HFFc6 (cell line): ENCODE measurements at regions not wholly inside any gene's neighbourhood (a gene's known extent, or its start where the extent isn't known, plus 50 kb on each side); places are given as distances from the start of the nearest gene placed in this dataset.

Source experiments
- DNase-seq: peaks from one replicate; pipeline ENCODE4 v3.0.0-alpha.2; 2018
- H3K27ac Mint-ChIP-seq: 2 replicates; pipeline ENCODE4 v1.8.0; 2020; ENCODE audit warnings: mild to moderate bottlenecking, mixed read lengths
- H3K27me3 Mint-ChIP-seq: 2 replicates; pipeline ENCODE4 v1.8.0; 2021; ENCODE audit warnings: mild to moderate bottlenecking, moderate library complexity, mixed read lengths; ENCODE audit not compliant: insufficient read depth
- H3K36me3 Mint-ChIP-seq: 2 replicates; pipeline ENCODE4 v1.8.0; 2021; ENCODE audit warnings: low read depth, mixed read lengths
- H3K4me1 Mint-ChIP-seq: 2 replicates; pipeline ENCODE4 v1.8.0; 2020; ENCODE audit warnings: low read depth, mixed read lengths
- H3K4me3 Mint-ChIP-seq: 2 replicates; pipeline ENCODE4 v1.8.0; 2020; ENCODE audit warnings: mild to moderate bottlenecking, moderate library complexity, mixed read lengths
- H3K9me3 Mint-ChIP-seq: 2 replicates; pipeline ENCODE4 v1.8.0; 2020; ENCODE audit warnings: mild to moderate bottlenecking, mixed read lengths
- CTCF ChIP-seq: fragments of 200-600 bp; sonication (generic); IDR thresholded peaks from 2 replicates; pipeline ENCODE4 v1.5.0; 2021; ENCODE audit warnings: antibody characterized with exemption, mild to moderate bottlenecking

- H3K36me3 Mint-ChIP-seq: no peaks in the 10 kb centered on the region
- peaks cover 9% of the 10 kb centered on the region; the same call in 1 of the 2 replicates for H3K9me3 Mint-ChIP-seq
- peaks cover 34% of the 10 kb centered on the region for H3K27me3 Mint-ChIP-seq
- no peak for DNase-seq
- no peak overlapping the region for H3K4me3 Mint-ChIP-seq
- no peak overlapping the region for H3K27ac Mint-ChIP-seq
- no peak for TF ChIP-seq CTCF
- H3K4me1 Mint-ChIP-seq: peaks cover 10% of the 10 kb centered on the region
Measured at GRCh38 chr17:77730376-77730775, 228.1 kb upstream of the TNRC6C start.

- Mint-ChIP-seq H3K36me3 (no peaks in the 10 kb centered on the region), H3K27ac (no peak overlapping the region), H3K27me3 (peaks cover 32% of the 10 kb centered on the region), H3K9me3 (peaks cover 9% of the 10 kb centered on the region; the same call in 1 of the 2 replicates), H3K4me1 (no peaks in the 10 kb centered on the region), H3K4me3 (no peak overlapping the region)
- DNase-seq: no peak
- no peak for TF ChIP-seq CTCF
Measured at GRCh38 chr17:77733576-77734296, 224.8 kb upstream of the TNRC6C start.

GRCh38 chr17:77734371-77735080 lies 224.0 kb upstream of the TNRC6C start:
- H3K9me3 Mint-ChIP-seq: peaks cover 9% of the 10 kb centered on the region; the same call in 1 of the 2 replicates
- no peak overlapping the region for H3K4me3 Mint-ChIP-seq
- DNase-seq: peak; percentile 13
- H3K36me3 Mint-ChIP-seq: no peaks in the 10 kb centered on the region
- H3K27ac Mint-ChIP-seq: no peak overlapping the region
- TF ChIP-seq CTCF: no peak
- peaks cover 33% of the 10 kb centered on the region for H3K27me3 Mint-ChIP-seq
- H3K4me1 Mint-ChIP-seq: no peaks in the 10 kb centered on the region

- DNase-seq: no peak
- Mint-ChIP-seq H3K36me3 (no peaks in the 10 kb centered on the region), H3K27me3 (peaks cover 29% of the 10 kb centered on the region), H3K9me3 (peaks cover 9% of the 10 kb centered on the region; the same call in 1 of the 2 replicates), H3K4me1 (no peaks in the 10 kb centered on the region), H3K4me3 (no peak overlapping the region), H3K27ac (no peak overlapping the region)
- TF ChIP-seq CTCF: no peak
Measured at GRCh38 chr17:77735081-77735565, 223.4 kb upstream of the TNRC6C start.

GRCh38 chr17:77735566-77736198 lies 222.8 kb upstream of the TNRC6C start:
- Mint-ChIP-seq H3K4me3 (no peak overlapping the region), H3K27ac (no peak overlapping the region), H3K36me3 (no peaks in the 10 kb centered on the region), H3K9me3 (peaks cover 9% of the 10 kb centered on the region; the same call in 1 of the 2 replicates), H3K4me1 (no peaks in the 10 kb centered on the region), H3K27me3 (peaks cover 29% of the 10 kb centered on the region)
- DNase-seq: no peak
- no peak for TF ChIP-seq CTCF
